ENCODE measurements at regions not wholly inside any gene's neighbourhood (a gene's known extent, or its start where the extent isn't known, plus 50 kb on each side); places are given as distances from the start of the nearest gene placed in this dataset.

DNA sequence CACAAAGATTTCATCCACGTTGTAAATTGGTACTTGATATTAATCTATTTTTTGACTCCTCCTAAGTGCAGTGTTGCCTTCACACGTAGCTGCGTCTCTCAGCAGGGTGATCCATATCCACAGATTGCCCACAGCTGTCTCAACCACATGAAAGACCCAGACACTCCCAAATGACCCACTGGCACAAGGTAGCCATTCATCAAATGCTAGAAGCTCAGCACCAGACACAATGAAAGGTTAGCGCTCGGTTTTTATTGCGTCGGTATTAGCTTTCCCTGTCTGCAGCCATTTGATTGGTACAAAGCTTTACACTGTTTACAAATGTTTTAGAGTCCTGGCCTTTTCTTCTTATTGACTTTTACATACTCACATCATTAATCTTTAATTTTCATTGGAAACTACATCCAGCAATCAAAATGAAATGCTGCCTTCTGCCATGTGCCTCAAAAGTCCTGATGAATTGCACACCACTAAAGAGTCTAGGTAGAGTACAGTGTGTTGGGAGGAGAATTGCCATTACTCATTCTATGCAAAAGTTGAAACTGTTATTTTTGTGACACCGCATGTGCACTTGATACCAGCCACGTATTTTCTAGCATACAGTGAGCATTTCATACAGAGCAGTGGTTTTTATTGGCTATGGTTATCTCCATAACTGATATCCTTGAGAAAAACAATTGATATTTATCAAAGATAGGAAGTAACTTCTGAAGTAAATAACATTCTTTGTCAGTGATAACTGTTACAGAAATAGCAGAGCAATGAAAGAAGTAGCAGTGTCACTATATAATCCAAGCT is 127.3 kb upstream of the NUDT7 start:
- DNase-seq = no peak

GRCh38 chr16:77596261-77596660 is 126.1 kb upstream of the NUDT7 start:
- DNase-seq = no peak

GRCh38 chr16:77599793-77600415 is 122.4 kb upstream of the NUDT7 start:
- no peak for DNase-seq

GRCh38 chr16:77600555-77600954 is 121.8 kb upstream of the NUDT7 start:
- no peak for DNase-seq

DNA sequence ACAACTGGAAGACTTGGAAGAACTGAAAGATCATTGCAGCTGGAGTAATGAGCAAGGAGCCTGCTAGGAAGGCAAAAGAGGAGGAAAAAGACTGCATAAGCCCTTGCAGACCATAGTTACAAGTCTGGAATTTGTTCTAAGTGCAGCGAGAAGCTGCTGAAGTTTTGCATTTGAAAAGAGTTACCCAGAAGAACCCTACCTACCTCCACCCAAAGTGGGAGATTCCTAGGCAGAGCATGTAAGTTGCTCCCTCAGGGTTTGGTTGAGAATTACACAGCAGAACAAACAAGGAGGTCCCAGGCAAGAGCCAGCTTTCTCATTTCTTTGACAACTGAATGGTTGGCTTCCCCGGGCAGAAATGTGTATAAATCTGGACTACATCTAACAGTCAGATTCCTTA is 118.7 kb upstream of the NUDT7 start:
- no peak for DNase-seq

- DNase-seq = no peak
Observed at GRCh38 chr16:77610496-77610895, 111.8 kb upstream of the NUDT7 start.

GRCh38 chr16:77611386-77611785 is 110.9 kb upstream of the NUDT7 start:
- DNase-seq = no peak

DNA sequence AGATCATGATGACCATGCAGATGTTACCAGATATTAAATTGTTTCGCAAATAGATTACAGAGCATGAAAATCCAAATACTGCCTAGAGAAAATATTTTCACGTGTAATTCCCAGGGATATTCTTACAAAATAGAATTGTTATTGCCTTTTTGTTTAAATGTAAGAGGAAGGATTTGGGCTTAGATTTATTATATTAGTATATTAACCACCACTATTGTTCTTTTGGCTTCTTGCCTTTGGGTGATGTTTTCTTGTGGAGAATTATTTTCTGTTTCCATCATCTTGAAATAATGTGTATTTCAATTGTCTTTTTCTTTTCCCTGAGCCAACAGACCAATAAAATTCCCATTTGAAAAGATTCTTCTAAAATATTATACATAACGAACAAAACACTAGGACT is 109.7 kb upstream of the NUDT7 start:
- no peak for DNase-seq

DNA sequence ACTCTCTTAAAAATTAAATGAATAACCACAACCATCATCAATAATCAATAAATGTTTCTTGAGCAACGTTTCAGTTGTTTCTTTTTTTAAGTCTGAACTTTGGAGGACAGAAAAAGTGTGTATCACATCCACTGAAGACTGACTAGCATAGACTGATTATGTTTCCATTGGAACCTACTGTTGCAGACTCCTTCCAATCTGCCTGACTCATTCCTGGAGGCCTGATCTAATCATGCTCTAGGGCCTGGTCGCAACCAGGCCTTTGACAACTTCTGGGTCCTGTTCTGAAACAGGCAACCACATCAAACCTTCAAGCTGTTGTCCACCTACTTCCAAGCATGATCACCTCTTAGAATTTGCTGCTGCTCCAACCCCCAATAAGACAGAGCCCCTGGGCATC is 109.2 kb upstream of the NUDT7 start:
- no peak for DNase-seq

DNA sequence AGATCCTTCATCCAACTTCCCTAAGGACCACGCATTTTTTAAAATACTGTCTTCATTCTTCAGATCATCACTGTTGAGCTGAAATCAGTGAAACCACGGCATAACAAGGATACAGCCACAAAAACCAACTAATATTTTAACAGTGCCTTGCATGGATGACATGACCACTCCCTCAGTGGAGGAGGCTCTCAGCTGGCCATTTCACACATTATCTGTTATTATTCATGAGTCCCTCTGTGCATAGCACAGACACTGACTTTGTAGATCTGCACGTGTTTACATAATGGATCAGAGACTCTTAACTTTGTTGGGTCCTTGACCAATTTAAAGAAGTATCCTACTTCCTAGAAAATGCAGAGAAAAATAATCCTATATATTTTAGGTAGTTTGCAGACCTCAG is 104.8 kb upstream of the NUDT7 start:
- DNase-seq = no peak

DNA sequence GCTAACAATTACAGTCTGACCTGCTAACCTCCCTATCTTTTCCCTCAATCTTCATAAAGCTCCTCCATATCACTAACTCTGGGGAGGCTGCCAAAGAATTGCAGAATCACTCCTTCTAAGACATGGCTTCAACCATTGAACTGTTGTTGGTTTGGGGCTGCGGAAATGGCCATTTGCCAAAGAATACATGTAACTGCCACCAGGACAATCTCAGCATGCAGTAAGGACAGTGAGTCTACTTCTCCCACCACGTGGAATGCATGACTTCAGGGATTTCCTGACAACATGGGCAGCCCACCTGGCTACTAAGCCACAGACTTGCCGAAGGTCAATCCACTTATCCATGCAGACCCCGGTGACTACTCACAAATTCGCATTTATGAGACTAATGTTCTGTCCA is 104.3 kb upstream of the NUDT7 start:
- DNase-seq = no peak

DNA sequence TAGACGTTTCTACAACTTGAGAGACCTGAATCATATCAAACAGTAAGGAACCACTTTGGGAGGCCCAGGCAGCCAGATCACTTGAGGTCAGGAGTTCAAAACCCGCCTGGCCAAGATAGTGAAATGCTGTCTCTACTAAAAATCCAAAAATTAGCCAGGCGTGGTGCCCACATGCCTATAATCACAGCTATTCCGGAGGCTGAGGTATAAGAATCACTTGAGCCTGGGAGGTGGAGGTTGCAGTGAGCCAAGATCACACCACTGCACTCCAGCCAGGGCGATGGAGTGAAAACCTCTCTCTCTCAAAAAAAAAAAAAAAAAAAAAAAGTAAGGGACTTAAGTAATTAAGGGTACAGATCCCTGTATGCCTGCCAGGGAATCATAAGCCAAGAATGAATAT is 103.4 kb upstream of the NUDT7 start:
- no peak for DNase-seq

- no peak for DNase-seq
Observed at GRCh38 chr16:77624085-77624484, 98.2 kb upstream of the NUDT7 start.

GRCh38 chr16:77636615-77637014 is 85.7 kb upstream of the NUDT7 start:
- no peak for DNase-seq

DNA sequence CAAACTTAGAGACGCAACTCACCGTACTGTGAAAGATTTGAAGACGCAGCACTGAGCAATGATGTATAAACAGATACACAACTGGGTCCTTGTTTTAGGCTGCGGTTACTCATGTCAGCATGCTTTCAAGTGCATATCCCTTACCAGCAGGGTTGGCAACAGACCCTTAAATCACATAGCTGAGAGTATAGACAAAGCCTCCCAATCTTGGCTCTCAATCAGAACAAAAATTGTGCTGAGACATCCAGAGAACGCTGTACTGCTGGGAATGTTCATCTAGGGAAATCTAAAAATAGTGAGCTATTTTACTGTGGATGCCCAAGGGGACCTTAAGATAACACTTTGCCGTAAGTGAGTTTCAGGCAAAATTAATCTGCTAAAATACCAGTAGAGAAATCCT is 84.4 kb upstream of the NUDT7 start:
- no peak for DNase-seq

DNA sequence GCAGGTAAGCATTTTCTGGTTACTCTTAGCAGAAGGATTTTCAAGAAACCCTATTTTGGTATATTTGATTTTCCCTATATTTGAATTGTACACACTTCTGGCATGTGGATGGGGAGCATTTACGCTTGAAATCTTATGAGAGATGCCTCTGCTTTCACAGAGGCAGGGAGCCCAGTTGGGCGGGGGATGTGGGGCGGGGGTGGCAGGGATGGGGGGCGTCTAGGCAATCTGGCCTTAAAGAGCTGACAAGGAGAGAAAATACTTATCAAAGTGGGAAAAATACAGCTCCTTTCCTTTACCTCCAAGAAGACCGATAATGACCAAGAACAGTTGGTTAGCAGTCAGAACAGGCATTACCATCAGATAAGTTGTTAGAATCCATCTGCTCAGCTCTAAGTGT is 79.1 kb upstream of the NUDT7 start:
- no peak for DNase-seq

GRCh38 chr16:77645764-77646163 is 76.5 kb upstream of the NUDT7 start:
- DNase-seq = no peak

DNA sequence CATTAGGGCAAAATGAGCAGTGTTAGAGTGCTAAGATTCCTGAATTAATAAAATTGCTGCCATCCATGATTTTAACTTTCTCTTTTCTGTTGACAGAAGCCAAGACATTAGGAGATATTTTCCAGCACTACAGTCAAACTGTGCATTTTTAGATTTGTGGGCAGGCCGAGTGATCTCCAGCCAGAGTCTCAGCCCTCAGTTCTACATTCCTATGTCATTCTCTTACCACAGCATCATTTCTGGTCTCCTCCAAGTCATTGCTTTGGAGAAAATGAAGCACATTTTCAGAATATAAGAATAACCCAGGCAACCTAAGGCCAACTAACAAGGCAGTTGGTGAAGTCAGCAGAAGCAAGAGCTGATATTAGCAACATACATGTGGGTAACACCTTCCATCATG is 74.6 kb upstream of the NUDT7 start:
- DNase-seq = no peak

DNA sequence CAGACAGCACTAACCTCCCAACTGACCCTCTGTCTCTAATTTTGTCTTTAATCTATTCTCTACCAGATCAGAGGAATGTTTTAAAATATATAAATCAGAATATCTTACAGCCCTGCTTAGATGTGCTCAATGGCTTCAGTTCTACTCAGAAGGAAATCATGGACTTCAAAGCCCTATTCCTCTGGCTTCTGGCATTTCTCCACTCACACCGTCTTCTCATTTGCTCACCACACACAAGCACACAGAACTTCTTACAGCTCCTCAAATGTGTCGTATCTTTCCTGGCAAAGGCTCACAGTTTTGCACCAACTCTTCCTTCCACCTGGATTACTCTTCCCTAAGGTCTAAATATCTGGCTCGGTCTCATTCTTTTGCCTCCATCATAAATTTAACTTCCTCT is 71.6 kb upstream of the NUDT7 start:
- no peak for DNase-seq

- no peak for DNase-seq
Observed at GRCh38 chr16:77652399-77652798, 69.9 kb upstream of the NUDT7 start.

DNA sequence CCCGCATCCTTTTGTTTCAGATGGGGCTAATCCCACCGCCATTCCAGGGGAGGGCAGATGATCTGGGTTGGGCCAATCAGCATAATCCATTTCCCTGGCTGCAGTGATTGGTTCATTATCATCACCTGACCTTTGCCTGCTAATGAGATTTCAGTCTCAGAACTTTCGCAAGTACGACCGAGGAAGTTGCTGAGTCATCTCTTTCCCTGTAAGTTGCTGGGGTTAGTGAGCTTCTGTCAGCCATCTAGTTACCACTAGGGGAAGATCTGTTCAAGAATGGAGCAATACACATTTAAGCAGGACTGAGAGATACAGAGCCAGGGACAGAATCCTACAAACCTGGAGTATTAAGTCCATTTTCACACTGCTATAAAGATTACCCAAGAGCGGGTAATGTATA is 65.3 kb upstream of the NUDT7 start:
- no peak for DNase-seq

GRCh38 chr16:77660311-77660710 is 62.0 kb upstream of the NUDT7 start:
- no peak for DNase-seq

DNA sequence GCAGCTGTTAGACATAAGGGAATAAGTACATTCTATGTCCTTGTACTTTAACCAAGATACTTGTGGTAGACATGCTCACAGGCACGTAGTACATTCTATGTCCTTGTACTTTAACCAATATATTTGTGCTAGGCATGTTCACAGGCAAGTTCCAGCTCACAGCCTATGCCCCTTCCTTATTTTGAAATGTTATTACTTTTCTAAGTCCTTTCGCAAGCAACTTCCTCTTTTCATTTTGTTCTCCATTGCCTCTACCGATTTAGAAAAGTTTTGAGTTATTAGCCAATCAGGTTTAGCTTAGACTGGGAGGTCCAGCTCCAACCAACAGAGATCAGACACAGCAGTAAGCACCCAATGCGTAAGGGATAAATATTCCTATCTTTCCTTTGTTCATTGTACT is 60.1 kb upstream of the NUDT7 start:
- DNase-seq = no peak

- no peak for DNase-seq
Observed at GRCh38 chr16:77663711-77664110, 58.6 kb upstream of the NUDT7 start.

DNA sequence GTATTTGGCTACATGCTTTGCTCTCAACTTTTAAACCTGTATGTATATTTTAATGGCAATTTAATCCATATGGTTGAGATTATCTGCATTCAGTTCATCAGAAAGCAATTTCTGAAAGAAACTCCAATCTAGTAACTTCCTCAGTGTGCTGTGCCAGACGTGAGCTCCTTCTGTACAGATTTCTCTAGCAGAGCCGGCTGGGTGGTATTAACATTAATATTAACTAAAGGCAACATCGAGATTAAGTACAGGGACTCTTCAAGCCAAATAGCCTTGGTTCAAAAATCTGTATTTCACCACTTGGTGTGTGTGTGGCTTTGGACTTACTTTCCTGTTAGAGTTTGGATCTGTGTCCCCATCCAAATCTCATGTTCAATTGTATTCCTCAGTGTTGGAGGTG is 55.5 kb upstream of the NUDT7 start:
- DNase-seq = no peak

Measured in activated gamma-delta T cell treated with Interleukin-2 at 50 U/mL for 16 hours (primary cell).